ENCODE measurements at regions not wholly inside any gene's neighbourhood (a gene's known extent, or its start where the extent isn't known, plus 50 kb on each side); places are given as distances from the start of the nearest gene placed in this dataset.

DNA sequence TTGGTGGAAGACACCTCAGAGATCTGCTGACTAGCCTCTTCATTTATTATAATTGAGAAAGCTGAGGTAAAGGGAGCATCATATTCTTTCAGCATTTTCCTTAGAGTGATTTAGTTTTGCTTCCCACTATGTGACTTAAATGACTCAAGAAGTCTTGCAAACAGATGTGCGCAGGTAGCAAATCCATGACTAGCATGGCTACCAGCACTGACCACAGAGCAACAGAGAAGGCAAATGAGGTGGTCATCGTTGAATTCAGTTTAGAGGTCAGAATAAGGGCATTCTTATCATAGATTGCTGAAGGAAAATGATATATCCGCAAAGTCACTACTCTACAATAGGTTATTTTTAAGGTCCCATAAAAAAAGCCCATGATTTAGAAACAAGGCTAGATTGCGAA, 162.2 kb downstream of the PIK3R1 start:
- TF ChIP-seq ZFP3 (CRISPR knock-in tag; IDR thresholded peaks at IDR 0.05) = no peak
- no peak for TF ChIP-seq ZC3H10 (CRISPR knock-in tag; IDR thresholded peaks at IDR 0.05)
- no peak for TF ChIP-seq RARB (CRISPR knock-in tag; IDR thresholded peaks at IDR 0.05)
- TF ChIP-seq CSDC2 (CRISPR knock-in tag; IDR thresholded peaks at IDR 0.05) = no peak
- TF ChIP-seq TSHZ2 (CRISPR knock-in tag; IDR thresholded peaks at IDR 0.05) = no peak
- no peak for TF ChIP-seq GLIS3 (CRISPR knock-in tag; IDR thresholded peaks at IDR 0.05)
- TF ChIP-seq, protein P1, sequence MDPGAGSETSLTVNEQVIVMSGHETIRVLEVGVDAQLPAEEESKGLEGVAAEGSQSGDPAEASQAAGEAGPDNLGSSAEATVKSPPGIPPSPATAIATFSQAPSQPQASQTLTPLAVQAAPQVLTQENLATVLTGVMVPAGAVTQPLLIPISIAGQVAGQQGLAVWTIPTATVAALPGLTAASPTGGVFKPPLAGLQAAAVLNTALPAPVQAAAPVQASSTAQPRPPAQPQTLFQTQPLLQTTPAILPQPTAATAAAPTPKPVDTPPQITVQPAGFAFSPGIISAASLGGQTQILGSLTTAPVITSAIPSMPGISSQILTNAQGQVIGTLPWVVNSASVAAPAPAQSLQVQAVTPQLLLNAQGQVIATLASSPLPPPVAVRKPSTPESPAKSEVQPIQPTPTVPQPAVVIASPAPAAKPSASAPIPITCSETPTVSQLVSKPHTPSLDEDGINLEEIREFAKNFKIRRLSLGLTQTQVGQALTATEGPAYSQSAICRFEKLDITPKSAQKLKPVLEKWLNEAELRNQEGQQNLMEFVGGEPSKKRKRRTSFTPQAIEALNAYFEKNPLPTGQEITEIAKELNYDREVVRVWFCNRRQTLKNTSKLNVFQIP (CRISPR knock-in tag; IDR thresholded peaks at IDR 0.05; ENCODE audit: borderline replicate concordance, low read depth) = no peak
- no peak for TF ChIP-seq ZNF70 (CRISPR knock-in tag; IDR thresholded peaks at IDR 0.05)
- TF ChIP-seq PATZ1 (CRISPR knock-in tag; IDR thresholded peaks at IDR 0.05; ENCODE audit: borderline replicate concordance) = no peak
- TF ChIP-seq TCF4 (CRISPR knock-in tag; IDR thresholded peaks at IDR 0.05; ENCODE audit: borderline replicate concordance) = no peak
- TF ChIP-seq, protein P2, sequence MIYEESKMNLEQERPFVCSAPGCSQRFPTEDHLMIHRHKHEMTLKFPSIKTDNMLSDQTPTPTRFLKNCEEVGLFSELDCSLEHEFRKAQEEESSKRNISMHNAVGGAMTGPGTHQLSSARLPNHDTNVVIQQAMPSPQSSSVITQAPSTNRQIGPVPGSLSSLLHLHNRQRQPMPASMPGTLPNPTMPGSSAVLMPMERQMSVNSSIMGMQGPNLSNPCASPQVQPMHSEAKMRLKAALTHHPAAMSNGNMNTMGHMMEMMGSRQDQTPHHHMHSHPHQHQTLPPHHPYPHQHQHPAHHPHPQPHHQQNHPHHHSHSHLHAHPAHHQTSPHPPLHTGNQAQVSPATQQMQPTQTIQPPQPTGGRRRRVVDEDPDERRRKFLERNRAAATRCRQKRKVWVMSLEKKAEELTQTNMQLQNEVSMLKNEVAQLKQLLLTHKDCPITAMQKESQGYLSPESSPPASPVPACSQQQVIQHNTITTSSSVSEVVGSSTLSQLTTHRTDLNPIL (CRISPR knock-in tag; IDR thresholded peaks at IDR 0.05; ENCODE audit: low read depth) = no peak
- TF ChIP-seq PPARA (CRISPR knock-in tag; IDR thresholded peaks at IDR 0.05; ENCODE audit: borderline replicate concordance) = no peak
- TF ChIP-seq TOX (CRISPR knock-in tag; IDR thresholded peaks at IDR 0.05; ENCODE audit: borderline replicate concordance) = no peak
- TF ChIP-seq ZNF8 (CRISPR knock-in tag; IDR thresholded peaks at IDR 0.05) = no peak

All from SK-N-SH treated with all-trans-retinoic acid at 6 μM for 48 hours (cell line).